GM19463 (cell line): ENCODE measurements at regions not wholly inside any gene's neighbourhood (a gene's known extent, or its start where the extent isn't known, plus 50 kb on each side); places are given as distances from the start of the nearest gene placed in this dataset.
"Not testable (repeated sequence)": the region's sequence is repeated elsewhere in the genome, so short reads cannot be mapped to it uniquely, and the experiment has no call there.

ENCODE experiments used
- ATAC-seq: cut with Tn5 transposase; IDR thresholded peaks from one replicate; pipeline ENCODE4 v1.9.1; 2021; ENCODE audit warnings: mild to moderate bottlenecking, moderate library complexity; ENCODE audit not compliant: unreplicated experiment

DNA sequence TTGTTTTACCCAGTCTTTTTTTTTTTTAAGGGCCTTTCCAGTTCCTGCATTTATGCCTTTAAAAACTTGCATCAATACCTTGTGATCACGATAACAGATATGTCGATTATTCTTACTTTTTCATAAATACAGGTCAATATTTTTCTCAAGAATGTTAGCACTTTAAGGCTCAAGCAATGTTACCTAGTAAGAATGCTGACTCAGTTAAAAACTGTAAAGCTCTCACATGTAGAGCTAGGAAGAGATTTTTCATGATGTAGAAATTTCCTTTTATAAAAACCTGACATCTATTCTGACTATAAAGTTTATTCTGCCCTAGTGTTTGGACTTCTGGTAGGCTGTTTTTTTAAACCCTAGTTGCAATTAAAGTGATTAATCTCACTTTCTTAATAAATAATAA is 684.0 kb downstream of the ZBBX start:
- ATAC-seq = no peak

DNA sequence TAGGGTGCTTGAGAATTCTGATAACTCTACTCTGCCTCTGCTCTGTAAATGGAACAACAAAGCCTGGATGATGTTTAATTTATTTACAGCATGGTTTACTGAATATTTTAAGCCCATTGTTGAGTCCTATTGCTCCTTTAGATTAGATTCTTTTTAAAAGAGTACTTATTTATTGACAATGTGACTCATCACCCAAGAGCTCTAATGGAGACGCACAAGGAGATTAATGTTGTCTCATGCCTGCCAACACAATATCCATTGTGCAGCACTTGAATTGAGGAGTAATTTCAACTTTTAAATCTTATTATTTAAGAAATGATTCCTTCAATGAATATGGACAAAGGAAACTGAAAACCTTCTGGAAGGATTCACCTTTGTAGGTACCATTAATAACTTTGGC is 691.4 kb downstream of the ZBBX start:
- no peak for ATAC-seq

DNA sequence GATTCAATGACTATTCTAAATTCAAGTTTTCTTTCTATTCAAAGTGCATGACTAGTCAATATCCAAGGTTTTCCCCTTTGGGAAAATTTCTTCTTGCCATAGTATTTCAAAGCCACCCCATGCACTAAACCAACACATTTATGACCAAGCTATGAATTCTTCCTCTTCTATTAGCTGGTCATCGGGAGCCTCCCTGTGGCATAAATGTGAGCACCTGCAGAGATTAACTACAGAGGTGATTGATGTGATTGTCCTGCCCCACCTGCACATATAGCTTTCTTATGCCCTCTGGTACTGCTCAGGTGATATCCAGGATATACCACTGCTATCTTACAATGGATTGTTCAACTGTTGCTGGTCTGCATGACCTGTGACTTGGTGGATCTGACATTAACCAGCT is 694.9 kb downstream of the ZBBX start:
- no peak for ATAC-seq

DNA sequence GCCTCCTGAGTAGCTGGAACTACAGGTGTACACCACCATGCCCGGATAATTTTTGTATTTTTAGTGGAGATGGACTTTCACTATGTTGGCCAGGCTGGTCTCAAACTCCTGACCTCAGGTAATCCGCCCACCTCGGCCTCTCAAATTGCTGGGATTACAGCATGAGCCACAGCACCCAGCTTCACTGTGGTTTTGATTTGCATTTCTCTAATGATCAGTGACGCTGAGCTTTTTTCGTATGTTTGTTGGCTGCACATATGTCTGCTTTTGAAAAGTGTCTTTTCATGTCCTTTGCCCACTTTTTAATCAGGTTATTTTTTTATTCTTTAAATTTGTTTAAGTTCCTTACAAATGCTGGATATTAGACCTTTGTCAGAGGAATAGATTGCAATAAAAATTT is 696.0 kb downstream of the ZBBX start:
- not testable (repeated sequence) for ATAC-seq

DNA sequence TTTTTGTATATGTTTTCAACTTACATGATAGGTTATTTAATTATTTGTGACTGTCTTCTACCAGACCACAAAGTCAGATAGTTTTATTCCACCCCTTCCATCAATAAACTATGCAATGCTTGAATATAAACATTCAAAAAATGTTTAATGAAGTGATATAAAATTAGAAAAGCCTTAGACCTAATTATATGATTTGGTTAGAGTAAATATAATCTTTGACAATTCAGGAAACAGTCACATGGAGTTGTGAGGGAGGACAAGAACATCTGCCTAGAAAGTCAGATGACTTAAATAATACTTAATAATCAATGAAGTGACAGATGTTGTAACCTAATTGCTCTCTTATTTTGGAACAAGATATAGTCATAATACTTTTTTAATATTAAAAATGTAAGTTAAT is 710.3 kb downstream of the ZBBX start:
- ATAC-seq = no peak

DNA sequence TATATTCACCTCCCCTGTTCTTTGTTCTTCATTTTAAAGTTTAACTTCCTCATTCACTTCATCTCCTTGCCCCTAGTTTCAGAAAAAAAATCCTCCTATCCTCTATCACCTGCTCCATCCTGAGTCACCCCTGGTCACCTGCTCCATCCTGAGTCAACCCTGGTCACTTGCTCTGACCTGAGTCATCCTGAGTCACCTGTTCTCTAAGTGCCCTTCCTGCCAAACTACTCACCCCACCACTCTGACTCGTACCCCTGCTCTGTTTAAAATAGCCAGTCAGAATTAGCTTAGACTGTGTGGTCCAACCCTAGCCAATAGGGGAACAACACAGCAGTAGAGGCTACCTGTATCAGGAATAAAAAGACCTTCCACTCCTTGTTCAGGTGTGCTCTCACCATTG is 716.9 kb downstream of the ZBBX start:
- no peak for ATAC-seq

DNA sequence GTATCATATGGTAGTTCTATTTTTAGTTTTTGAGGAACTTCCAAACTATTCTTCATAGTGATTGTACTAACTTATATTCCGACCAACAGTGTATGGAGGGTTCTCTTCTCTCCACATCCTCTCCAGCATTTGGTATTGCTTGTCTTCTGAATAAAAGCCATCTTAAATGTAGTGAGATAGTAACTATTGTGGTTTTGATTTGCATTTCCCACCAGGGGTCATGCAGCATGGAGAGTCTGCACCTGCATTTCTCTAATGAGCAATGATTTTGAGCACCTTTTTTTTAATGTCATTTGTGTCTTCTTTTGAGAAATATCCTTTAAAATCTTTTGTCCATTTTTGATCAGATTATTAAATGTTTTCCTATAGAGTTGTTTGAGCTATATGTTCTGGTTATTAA is 718.5 kb downstream of the ZBBX start:
- ATAC-seq = no peak

DNA sequence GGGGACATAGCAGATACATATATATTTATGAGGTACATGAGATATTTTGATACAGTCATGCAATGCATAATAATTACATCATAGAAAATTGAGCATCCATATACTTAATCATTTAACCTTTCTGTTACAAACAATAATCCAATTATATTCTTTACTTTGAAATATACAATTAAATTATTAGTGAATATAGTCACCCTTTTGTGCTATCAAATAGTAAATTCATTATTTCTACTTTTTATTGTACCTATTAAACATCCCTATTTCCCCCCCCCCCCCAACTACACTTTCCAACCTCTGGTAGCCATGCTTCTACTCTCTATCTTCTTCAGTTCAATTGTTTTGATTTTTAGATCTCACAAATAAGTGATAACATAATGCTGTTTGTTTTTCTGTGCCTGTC is 719.1 kb downstream of the ZBBX start:
- ATAC-seq = no peak

DNA sequence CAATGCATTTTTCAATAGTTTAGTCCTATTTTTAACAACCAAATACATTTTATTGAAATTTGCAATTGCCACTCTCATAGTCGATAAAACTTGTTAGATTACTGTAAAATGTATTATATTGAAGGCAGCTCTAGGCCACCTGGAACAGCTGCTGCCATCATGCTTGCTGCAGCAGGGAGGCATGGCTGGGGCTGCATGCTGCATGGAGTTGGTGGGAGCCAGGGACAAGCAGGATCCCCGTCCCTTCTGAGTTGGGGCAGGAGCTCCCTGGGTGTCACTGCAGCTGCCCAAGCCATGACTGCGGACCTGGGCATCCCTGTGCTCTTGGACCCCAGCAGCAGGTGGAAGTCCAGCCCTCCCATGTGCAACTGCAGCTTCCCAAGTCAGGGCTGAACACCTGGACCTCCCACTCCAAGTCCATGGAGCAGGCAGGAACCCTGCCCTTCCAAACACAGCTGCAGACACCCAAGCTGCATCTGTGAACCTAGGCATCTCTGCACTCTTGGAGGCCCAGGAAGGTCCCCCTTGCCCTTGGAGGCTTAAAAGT is 742.0 kb downstream of the ZBBX start:
- ATAC-seq = no peak

DNA sequence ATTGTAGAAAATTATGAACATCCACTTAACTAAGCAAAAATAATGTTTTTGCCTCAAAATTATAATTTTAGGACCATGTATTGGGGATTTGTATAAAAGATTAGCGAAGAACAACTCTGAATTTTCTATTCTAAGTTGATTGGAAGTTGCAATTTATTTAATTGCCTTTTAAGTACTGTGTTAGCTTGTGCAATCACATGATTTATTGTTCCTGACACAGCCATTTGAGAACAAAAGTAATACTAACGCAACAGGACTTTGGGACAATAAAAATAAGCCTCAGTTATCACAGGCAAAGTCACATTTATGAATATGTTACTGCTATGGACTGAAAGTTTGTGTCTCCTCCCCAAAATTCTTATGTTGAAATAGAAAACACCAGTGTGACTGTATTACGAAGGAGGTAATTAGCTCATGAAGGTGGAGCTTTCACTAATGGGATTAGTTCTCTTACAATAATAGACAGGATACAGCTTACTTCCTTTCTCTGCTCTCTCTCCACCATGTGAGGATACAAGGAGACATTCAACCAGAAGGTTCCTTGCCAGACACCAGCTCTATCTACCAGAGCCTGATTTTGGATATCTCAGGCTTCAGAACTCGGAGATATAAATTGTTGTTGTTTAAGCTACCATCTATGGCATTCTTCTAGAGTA is 745.9 kb downstream of the ZBBX start:
- no peak for ATAC-seq

DNA sequence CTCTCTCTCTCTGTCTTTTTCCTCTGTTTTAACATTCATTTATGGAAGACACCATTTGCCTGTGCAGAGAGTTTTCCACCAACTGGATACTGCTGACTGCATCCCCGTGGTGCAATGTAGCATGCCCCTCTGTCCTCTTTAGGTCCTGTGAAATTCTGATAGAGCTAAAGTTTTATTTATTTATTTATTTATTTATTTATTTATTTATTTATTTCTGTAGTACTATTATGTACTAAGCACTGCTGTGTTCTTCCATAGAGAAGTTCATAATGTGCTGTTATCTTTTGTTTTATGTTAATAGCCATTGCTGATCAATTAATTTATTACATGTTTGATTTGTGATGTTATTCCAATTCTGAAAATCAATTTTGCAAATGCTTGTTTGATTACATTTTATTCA is 749.9 kb downstream of the ZBBX start:
- no peak for ATAC-seq

DNA sequence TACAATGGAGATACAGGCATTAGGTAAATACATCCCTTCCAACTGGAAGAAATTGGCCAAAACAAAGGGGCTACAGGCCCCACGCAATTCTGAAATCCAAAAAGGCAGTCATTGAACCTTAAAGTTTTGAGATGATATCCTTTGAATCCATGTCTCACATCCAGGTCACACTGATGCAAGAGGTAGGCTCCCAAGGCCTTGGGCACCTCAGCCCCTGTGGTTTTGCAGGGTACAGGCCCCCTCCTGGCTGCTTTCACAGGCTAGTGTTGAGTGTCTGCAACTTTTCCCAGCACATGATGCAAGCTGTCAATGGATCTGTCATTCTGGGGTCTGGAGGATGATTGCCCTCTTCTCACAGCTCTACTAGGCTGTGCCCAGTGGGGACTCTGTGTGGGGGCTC is 766.7 kb downstream of the ZBBX start:
- ATAC-seq = no peak

DNA sequence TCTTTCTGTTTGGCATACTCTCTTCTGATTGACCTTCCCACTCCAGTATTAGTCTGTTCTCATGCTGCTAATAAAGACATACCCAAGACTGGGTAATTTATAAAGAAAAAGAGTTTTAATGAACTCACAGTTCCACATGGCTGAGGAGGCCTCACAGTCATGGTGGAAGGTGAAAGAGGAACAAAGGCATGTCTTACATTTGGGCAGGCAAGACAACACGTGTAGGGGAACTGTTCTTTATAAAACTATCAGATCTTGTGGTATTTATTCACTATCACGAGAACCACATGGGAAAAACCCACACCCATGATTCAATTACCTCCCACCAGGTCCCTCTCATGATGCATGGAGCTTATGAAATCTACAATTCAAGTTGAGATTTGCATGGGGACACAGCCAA is 767.3 kb downstream of the ZBBX start:
- ATAC-seq = not testable (repeated sequence)

DNA sequence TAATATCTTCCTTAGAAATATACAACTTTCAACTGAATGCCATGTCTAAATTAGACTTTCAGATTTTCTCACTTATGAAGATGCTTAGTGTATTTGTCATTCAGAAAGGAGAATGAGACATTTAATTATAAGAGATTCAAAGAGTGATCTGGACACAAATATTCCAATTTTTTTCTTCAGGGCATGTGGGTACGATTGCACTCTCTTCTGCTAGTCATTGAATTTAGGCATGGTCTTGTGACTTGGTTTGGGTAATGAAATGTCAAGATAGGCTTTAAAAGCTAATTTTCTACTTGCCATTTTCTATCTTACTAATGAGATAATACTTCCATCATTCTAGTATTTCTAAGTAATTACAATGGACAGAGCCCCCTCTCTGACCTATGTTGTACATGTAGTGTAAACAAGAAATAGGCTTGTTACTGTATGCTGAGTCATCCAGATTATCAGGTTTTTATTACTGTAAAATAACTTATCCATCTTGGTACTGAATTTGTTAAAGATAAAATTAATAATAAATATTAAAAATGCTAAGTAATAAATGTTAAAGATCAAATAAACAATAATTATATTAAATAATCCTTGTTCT is 770.8 kb upstream of the BCHE start:
- ATAC-seq = no peak

DNA sequence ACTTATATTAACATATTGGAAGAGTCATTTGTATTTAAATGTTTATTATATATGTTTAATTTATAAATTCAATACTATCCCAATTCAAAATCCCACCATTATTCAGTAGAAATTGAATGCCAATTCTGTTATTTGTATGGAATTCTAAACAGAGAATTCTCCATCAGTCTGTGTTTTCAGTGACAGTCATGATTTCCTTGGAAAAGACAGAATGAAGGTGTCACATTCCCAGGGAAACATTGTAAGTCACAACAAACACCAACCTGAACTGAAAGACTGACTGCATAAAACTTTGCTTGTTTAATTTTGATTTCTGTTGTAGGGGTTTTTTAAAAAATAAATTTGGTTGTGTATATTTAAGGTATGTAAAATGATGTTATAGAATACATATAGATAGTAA is 769.8 kb upstream of the BCHE start:
- no peak for ATAC-seq

DNA sequence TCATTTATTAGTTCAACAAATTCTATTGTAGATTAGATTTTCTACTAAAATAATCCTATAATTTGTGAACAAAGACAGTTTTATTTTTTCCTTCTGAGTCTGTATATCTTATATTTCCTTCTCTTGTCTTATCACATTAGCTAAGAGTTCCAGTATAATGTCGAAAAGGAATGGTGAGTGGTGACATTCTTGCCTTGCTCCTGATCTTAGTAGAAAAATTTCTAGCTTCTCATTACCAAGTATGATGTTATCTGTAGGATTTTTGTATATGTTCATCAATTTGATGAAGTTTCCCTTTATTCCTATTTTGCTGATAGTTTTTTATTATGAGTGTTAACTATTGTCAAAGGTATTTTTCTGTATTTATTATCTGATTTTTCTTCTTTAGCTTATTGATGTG is 756.6 kb upstream of the BCHE start:
- ATAC-seq = no peak

DNA sequence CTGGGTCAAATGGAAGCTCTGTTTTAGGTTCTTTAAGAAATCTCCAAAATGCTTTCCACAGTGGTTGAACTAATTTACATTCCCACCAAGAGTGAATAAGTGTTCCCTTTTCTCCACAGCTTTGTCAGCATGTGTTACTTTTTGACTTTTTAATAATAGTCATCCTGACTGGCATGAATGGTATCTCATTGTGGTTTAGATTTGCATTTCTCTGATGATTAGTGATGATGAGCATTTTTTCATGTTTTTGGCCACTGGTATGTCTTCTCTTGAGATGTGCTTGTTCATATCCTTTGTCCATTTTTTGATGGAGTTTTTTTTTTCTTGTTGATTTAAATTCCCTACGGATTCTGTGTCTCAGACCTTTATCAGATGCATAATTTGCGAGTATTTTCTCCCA is 745.0 kb upstream of the BCHE start:
- no peak for ATAC-seq

DNA sequence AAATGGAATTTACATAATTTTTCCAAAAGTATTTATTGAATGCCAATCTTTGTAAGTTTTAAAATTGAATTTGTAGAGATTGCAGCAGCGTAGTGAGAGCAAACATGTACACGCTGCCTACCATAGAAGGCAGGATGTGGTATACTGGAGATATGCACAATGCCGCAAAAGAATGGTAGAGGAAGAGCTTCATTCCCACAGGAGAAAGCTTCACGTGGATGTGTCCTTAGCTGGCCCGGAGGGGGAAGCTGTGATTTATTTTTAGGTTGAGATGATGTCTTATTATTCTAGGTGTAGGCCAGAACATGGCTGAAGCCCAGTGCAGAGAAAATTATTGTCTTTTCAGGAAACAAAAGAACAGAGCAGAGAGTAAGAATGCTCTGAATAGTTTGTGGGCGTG is 743.3 kb upstream of the BCHE start:
- ATAC-seq = no peak

DNA sequence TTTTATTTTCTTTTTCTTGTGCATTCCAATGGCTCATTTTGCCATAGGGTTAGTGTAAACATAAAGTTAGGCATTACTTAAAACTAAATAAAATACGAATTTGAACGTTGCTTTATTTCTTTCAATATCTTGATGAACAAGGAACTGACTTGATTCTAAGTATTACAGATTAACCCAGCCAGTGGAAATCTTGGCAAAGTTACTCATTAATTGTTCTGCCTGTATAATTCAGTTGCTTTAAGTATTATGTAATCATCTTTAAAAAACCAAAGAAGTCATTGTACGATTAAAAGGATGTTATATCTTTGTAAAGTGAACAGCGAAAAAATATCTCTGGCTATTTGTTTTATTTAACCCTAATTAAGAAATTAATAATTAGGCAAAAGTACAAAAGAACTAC is 737.9 kb upstream of the BCHE start:
- no peak for ATAC-seq

DNA sequence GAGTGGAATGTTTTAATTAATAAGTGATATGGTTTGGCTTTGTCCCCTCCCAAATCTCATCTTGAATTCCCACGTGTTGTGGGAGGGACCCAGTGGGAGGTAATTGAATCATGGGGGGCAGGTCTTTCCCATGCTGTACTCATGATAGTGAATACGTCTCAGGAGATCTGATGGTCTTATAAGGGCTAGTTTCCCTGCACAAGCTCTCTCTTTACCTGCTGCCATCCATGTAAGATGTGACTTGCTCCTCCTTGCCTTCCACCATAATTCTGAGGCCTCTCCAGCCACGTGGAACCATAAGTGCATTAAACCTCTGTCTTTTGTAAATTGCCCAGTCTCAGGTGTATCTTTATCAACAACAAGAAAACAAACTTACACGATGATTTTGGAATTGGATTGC is 734.5 kb upstream of the BCHE start:
- ATAC-seq = not testable (repeated sequence)

DNA sequence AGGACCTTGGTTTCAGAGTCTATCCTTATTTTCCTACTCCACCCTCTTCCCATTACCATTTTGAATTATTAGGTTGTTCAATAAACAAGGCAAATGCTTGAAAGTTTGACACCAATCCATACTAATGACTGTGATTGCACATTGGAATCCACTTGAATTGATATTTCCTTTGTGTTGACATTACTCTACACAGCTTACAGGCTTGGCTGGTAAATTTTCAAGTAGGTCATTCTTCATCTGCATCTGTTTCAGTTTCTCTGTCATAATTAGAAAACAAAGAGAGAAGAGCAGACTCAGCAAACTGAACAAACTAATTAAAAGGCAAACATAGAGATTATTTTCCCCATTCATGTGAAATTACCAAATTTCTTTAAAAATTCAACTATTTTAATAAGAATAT is 732.9 kb upstream of the BCHE start:
- ATAC-seq = no peak

DNA sequence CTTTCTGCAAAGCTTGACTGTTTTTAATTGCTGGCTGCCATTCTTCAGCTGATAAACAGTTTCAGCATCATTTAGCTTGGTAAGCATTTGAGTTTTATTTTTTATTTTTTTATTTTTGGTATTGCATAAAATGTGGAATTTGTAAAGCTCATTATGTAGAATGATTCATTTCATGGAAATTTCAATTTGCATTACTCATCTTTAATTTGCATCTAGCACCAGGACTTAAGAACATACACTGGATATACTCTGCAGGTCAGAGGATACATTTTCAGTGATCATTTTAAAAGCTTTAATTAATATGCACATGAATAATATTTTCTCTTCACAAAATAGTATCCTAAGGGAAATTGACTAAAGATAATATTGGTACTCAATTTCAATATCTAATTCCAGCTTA is 732.4 kb upstream of the BCHE start:
- ATAC-seq = no peak

DNA sequence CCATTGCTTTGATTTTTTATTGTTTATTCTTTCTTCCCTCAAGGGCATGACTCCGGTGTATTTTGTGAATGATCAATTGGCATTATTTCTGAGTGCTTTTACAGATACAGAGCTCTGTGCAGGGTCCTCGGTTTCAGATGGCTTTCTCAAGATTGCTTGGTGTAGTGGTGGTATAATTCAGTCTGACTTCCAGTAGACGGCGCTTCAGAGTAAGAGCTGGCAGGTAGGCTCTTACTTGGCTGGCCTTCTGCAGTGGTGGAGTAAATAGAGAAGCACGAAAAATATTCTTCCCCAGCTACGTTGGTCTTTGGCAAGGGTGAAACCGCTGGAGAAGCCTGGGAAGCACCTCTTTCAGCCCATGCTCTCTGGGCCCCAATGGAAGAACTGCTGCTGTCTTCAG is 723.0 kb upstream of the BCHE start:
- ATAC-seq = no peak
